ENCODE measurements at regions not wholly inside any gene's neighbourhood (a gene's known extent, or its start where the extent isn't known, plus 50 kb on each side); places are given as distances from the start of the nearest gene placed in this dataset.

DNA sequence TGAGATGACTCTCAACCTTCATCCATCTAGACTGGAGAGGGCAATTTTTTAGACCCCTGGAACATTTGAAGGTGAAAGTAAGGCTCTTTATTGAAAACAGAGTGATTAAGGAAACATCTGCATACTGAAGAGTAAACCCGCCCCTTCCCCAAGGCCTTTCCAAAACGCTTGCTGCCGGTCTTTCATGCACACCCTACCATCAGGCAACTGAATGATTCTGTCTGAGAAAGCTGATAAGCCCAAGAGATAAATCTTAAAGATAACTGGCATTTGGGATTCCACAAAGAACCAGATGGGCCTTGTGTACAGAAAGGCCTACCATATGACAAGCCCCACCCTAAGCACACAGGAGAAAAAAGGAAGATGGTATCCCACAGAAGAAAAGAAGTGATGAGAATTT lies 54.4 kb upstream of the PIK3R1 start:
- Histone ChIP-seq H2AFZ (ENCODE audit: low read depth, low read length) (no peak overlapping the region), H3K27ac (ENCODE audit: low read depth, low read length) (no peak overlapping the region), H3K9me3 (ENCODE audit: insufficient read depth, low read depth, low read length) (no peaks in the 10 kb centered on the region), H3K4me3 (ENCODE audit: insufficient read depth, low read depth, low read length) (no peak overlapping the region), H3K4me1 (ENCODE audit: insufficient read depth, low read length) (no peaks in the 10 kb centered on the region), H3K9ac (ENCODE audit: low read length) (no peak overlapping the region), H4K20me1 (ENCODE audit: insufficient read depth, low read length) (no peaks in the 10 kb centered on the region), H3K36me3 (ENCODE audit: insufficient read depth, low read length) (no peaks in the 10 kb centered on the region), H3K27me3 (ENCODE audit: insufficient read depth, low read length) (no peaks in the 10 kb centered on the region), H3K79me2 (ENCODE audit: insufficient read depth, low read length) (no peaks in the 10 kb centered on the region), H3K4me2 (ENCODE audit: low read length) (no peak overlapping the region)
- no peak overlapping the region for H3K4me3 Mint-ChIP-seq (ENCODE audit: unreplicated experiment)
- TF ChIP-seq, protein P1, sequence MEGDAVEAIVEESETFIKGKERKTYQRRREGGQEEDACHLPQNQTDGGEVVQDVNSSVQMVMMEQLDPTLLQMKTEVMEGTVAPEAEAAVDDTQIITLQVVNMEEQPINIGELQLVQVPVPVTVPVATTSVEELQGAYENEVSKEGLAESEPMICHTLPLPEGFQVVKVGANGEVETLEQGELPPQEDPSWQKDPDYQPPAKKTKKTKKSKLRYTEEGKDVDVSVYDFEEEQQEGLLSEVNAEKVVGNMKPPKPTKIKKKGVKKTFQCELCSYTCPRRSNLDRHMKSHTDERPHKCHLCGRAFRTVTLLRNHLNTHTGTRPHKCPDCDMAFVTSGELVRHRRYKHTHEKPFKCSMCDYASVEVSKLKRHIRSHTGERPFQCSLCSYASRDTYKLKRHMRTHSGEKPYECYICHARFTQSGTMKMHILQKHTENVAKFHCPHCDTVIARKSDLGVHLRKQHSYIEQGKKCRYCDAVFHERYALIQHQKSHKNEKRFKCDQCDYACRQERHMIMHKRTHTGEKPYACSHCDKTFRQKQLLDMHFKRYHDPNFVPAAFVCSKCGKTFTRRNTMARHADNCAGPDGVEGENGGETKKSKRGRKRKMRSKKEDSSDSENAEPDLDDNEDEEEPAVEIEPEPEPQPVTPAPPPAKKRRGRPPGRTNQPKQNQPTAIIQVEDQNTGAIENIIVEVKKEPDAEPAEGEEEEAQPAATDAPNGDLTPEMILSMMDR (IDR thresholded peaks at IDR 0.05; ENCODE audit: insufficient read depth, low read depth, low read length) = no peak
- TF ChIP-seq EZH2 (IDR thresholded peaks at IDR 0.05; ENCODE audit: insufficient read depth, low read length) = no peak
- H3K27me3 Mint-ChIP-seq (ENCODE audit: low read depth, unreplicated experiment) = no peaks in the 10 kb centered on the region
- DNase-seq (ENCODE audit: low read depth) (no peak), FAIRE-seq (no peak)
- no peaks in the 10 kb centered on the region for H3K9me3 Mint-ChIP-seq (ENCODE audit: unreplicated experiment)
- no peaks in the 10 kb centered on the region for H3K4me1 Mint-ChIP-seq (ENCODE audit: low read depth, unreplicated experiment)
- no peak overlapping the region for H3K27ac Mint-ChIP-seq (ENCODE audit: unreplicated experiment)
- H3K36me3 Mint-ChIP-seq (ENCODE audit: low read depth, unreplicated experiment) = no peaks in the 10 kb centered on the region

DNA sequence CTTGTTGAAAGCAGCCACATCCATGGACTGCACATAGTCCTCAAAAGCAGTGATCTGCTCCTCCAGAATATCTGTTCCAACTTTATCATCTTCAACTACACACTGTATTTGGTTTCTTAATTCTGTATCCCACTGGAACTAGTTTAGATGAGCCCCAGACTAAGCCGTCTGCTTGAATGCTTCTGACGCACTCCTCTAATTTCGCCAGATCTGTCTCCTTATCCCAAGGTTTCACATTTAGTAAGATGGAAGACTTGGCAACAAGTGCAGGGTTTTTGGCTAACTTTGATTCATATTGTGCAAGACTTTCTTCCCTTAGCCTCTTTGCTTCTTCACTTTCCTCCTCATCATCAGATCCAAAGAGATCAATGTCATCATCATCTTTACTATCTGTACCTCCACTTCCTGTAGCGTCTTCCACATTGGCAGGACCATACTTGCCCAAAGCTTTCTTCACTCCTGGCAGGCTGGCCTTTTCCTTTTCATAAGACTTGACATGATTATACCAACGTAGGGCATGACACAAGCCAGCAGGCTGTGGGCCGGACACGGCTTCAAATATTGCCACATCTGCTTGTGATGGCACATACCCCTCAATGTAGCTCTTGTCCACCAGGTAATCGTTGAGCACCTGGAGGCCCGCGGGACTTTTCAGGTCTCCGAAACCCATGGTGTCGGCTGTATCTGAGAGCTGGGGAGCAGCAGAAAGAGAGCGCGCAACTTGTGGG lies 56.2 kb upstream of the PIK3R1 start:
- no peak for FAIRE-seq

DNA sequence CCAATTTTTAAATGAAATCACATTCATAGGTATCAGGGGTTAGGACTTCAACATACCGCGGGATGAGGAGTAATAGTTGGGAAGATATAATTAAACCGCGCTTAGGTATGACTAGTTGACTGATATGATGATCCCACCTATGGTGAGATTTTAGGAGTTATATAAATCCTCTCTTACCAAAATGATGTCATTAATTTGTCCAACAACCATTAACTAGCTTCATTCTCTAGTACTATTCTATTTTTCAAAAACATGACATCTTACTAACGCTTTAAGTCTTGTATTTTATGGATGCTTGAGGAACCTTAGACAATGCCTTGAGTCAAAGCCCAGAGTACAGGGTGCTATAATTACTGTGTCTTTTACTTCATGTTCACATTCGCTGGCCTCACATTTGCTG lies 59.6 kb upstream of the PIK3R1 start:
- Mint-ChIP-seq H3K4me3 (ENCODE audit: unreplicated experiment) (no peak overlapping the region), H3K4me1 (ENCODE audit: low read depth, unreplicated experiment) (no peaks in the 10 kb centered on the region), H3K27me3 (ENCODE audit: low read depth, unreplicated experiment) (no peaks in the 10 kb centered on the region), H3K27ac (ENCODE audit: unreplicated experiment) (no peak overlapping the region), H3K36me3 (ENCODE audit: low read depth, unreplicated experiment) (no peaks in the 10 kb centered on the region), H3K9me3 (ENCODE audit: unreplicated experiment) (no peaks in the 10 kb centered on the region)
- no peaks in the 10 kb centered on the region for H3K4me1 ChIP-seq (ENCODE audit: insufficient read depth, low read length)
- H3K9me3 ChIP-seq (ENCODE audit: insufficient read depth, low read depth, low read length) = no peaks in the 10 kb centered on the region
- H3K4me2 ChIP-seq (ENCODE audit: low read length) = no peak overlapping the region
- DNase-seq (ENCODE audit: low read depth) (no peak), FAIRE-seq (no peak)
- no peaks in the 10 kb centered on the region for H3K36me3 ChIP-seq (ENCODE audit: insufficient read depth, low read length)
- H4K20me1 ChIP-seq (ENCODE audit: insufficient read depth, low read length) = no peaks in the 10 kb centered on the region
- no peaks in the 10 kb centered on the region for H3K79me2 ChIP-seq (ENCODE audit: insufficient read depth, low read length)
- H3K4me3 ChIP-seq (ENCODE audit: insufficient read depth, low read depth, low read length) = no peak overlapping the region
- H3K9ac ChIP-seq (ENCODE audit: low read length) = no peak overlapping the region
- no peak for TF ChIP-seq EZH2 (IDR thresholded peaks at IDR 0.05; ENCODE audit: insufficient read depth, low read length)
- TF ChIP-seq, protein P1 (IDR thresholded peaks at IDR 0.05; ENCODE audit: insufficient read depth, low read depth, low read length) = no peak
- no peaks in the 10 kb centered on the region for H3K27me3 ChIP-seq (ENCODE audit: insufficient read depth, low read length)
- H3K27ac ChIP-seq (ENCODE audit: low read depth, low read length) = no peak overlapping the region
- no peak overlapping the region for H2AFZ ChIP-seq (ENCODE audit: low read depth, low read length)

More for the DNA sequence above, 56.2 kb upstream of the PIK3R1 start:
- Histone ChIP-seq H2AFZ (ENCODE audit: low read depth, low read length) (no peak overlapping the region), H3K4me1 (ENCODE audit: insufficient read depth, low read length) (no peaks in the 10 kb centered on the region), H3K9me3 (ENCODE audit: insufficient read depth, low read depth, low read length) (no peaks in the 10 kb centered on the region), H3K36me3 (ENCODE audit: insufficient read depth, low read length) (no peaks in the 10 kb centered on the region), H3K27ac (ENCODE audit: low read depth, low read length) (no peak overlapping the region), H3K4me3 (ENCODE audit: insufficient read depth, low read depth, low read length) (no peak overlapping the region), H3K79me2 (ENCODE audit: insufficient read depth, low read length) (no peaks in the 10 kb centered on the region), H3K9ac (ENCODE audit: low read length) (no peak overlapping the region), H3K4me2 (ENCODE audit: low read length) (no peak overlapping the region), H4K20me1 (ENCODE audit: insufficient read depth, low read length) (no peaks in the 10 kb centered on the region), H3K27me3 (ENCODE audit: insufficient read depth, low read length) (no peaks in the 10 kb centered on the region)
- H3K36me3 Mint-ChIP-seq (ENCODE audit: low read depth, unreplicated experiment) = no peaks in the 10 kb centered on the region
- H3K9me3 Mint-ChIP-seq (ENCODE audit: unreplicated experiment) = no peaks in the 10 kb centered on the region
- TF ChIP-seq EZH2 (IDR thresholded peaks at IDR 0.05; ENCODE audit: insufficient read depth, low read length) = no peak
- TF ChIP-seq, protein P1 (IDR thresholded peaks at IDR 0.05; ENCODE audit: insufficient read depth, low read depth, low read length) = no peak
- no peaks in the 10 kb centered on the region for H3K27me3 Mint-ChIP-seq (ENCODE audit: low read depth, unreplicated experiment)
- H3K4me3 Mint-ChIP-seq (ENCODE audit: unreplicated experiment) = no peak overlapping the region
- no peak overlapping the region for H3K27ac Mint-ChIP-seq (ENCODE audit: unreplicated experiment)
- H3K4me1 Mint-ChIP-seq (ENCODE audit: low read depth, unreplicated experiment) = no peaks in the 10 kb centered on the region
- DNase-seq (ENCODE audit: low read depth) = no peak

Data from astrocyte (in vitro differentiated cells and primary cell).